Body of pancreas (tissue), 4 donors: ENCODE measurements at regions not wholly inside any gene's neighbourhood (a gene's known extent, or its start where the extent isn't known, plus 50 kb on each side); places are given as distances from the start of the nearest gene placed in this dataset.

ENCODE experiments used
- ATAC-seq: fragments of 150-250 bp; one replicate; pipeline ENCODE4 v1.9.1; 2016
- DNase-seq, 4 donors: peaks; one replicate each; pipeline ENCODE4 v3.0.0-alpha.2; 2019
- H3K27ac ChIP-seq, 4 donors: fragments of 200-600 bp; sonication (generic); 1 replicate in 3 of 4; 2 replicates in 1 of 4; pipeline versions ENCODE4 v1.5.1 to v1.6.1; 2016 to 2019; ENCODE audit warnings: mild to moderate bottlenecking in 1 of 4, mixed read lengths in 1 of 4, moderate library complexity in 1 of 4
- H3K27me3 ChIP-seq, 2 donors: fragments of 200-600 bp; sonication (generic); one replicate each; pipeline ENCODE4 v1.6.0; 2016; ENCODE audit warnings: mild to moderate bottlenecking in 1 of 2
- H3K36me3 ChIP-seq, 2 donors: fragments of 200-600 bp; sonication (generic); replicated peaks in 1 of 2; 2 replicates each; pipeline ENCODE4 v1.5.1; 2016; ENCODE audit warnings: low read depth in 2 of 2; ENCODE audit not compliant: insufficient read depth in 1 of 2
- H3K4me1 ChIP-seq: fragments of 200-600 bp; sonication (generic); one replicate; pipeline ENCODE4 v1.6.0; 2016
- H3K4me3 ChIP-seq, 2 donors: fragments of 200-600 bp; sonication (generic); 1 replicate in 1 of 2; 2 replicates in 1 of 2; pipeline ENCODE4 v1.5.1; 2016 to 2019
- H3K9me3 ChIP-seq, 3 donors: fragments of 200-600 bp; sonication (generic); 1 replicate in 2 of 3; 2 replicates in 1 of 3; pipeline ENCODE4 v1.5.1; 2016
- POLR2A ChIP-seq, 3 donors: fragments of 450-650 bp; IDR thresholded peaks; one replicate each; pipeline ENCODE4 v1.6.1; 2016; ENCODE audit warnings: antibody characterized with exemption in 3 of 3, mild to moderate bottlenecking in 2 of 3
- WGBS, 2 donors: methylation state at CpG; one replicate each; pipeline ENCODE4 v1.1.5; 2017; 5-methylcytosine and 5-hydroxymethylcytosine counted together
- intact Hi-C: fragments of 100-400 bp; cut with DNase I; formaldehyde crosslinking; loops from one replicate; pipeline ENCODE4 v1.15.1; 2023
- TF ChIP-seq, protein P1 (sequence below), 7 experiments: fragments of 450-650 bp in 4 of 7; fragments of 200-600 bp in 3 of 7; sonication (generic) in 3 of 7; IDR thresholded peaks; one replicate each; pipeline ENCODE4 v1.5.1; 2016 to 2019; ENCODE audit warnings: antibody characterized with exemption in 7 of 7

DNA sequence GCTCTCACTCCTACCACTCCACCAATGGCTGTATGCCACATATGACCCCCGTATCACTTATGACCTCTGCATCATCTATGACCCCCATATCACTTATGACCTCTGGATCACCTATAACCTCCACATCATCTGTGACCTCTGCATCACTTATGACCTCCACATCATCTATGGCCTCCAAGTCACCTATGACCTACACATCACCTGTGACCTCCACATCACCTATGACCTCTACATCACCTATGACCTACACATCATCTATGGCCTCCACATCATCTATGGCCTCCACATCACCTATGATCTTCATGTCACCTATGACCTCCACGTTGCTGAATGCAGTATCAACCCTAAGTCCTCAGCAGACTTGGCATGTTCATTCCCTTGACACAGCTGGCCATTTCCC, 271.2 kb downstream of the MATN1 start:
- DNase-seq (no peak), ATAC-seq (no peak)
- Histone ChIP-seq H3K36me3 (no peaks in the 10 kb centered on the region), H3K9me3 (no peaks in the 10 kb centered on the region), H3K27ac (no peak overlapping the region), H3K4me1 (no peaks in the 10 kb centered on the region), H3K4me3 (no peak overlapping the region), H3K27me3 (no peaks in the 10 kb centered on the region)
- 52 to 57% methylated on average over 2 of the region's 2 CpGs for WGBS, 2 donors
- intact Hi-C loops: no loop called here
- TF ChIP-seq, protein P1, sequence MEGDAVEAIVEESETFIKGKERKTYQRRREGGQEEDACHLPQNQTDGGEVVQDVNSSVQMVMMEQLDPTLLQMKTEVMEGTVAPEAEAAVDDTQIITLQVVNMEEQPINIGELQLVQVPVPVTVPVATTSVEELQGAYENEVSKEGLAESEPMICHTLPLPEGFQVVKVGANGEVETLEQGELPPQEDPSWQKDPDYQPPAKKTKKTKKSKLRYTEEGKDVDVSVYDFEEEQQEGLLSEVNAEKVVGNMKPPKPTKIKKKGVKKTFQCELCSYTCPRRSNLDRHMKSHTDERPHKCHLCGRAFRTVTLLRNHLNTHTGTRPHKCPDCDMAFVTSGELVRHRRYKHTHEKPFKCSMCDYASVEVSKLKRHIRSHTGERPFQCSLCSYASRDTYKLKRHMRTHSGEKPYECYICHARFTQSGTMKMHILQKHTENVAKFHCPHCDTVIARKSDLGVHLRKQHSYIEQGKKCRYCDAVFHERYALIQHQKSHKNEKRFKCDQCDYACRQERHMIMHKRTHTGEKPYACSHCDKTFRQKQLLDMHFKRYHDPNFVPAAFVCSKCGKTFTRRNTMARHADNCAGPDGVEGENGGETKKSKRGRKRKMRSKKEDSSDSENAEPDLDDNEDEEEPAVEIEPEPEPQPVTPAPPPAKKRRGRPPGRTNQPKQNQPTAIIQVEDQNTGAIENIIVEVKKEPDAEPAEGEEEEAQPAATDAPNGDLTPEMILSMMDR (IDR thresholded peaks at IDR 0.05): no peak
- TF ChIP-seq POLR2A (IDR thresholded peaks at IDR 0.05): no peak

DNA sequence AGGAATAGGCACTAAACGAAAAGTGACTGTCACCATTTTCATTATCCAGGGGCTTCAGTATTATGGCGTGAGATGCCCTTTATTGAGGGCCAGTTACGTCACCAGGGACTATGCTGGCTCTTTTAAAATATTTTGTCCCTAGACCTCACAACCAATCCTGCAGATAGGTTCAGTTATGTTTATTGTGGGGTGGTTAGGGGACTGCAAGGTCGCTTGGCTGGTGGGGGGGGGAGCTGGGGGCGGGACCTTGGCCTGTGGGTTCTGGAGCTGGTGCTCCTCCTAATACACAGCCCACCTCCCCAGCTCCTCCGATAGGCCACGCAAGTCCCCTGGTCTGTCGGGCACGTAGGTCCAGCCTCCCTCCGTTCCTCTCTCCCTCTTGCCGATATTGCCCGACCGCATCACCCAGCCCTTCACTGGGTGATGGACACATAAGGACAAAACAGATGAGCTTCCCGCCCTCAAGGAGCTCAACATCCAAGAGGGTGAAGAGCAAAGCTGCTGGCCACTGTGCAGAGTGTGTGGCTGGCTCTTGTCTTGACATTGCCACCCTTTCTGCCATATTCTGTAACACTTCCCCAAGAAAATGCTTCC, 271.8 kb downstream of the MATN1 start:
- Histone ChIP-seq H3K9me3 (no peaks in the 10 kb centered on the region), H3K4me3 (no peak overlapping the region), H3K27me3 (no peaks in the 10 kb centered on the region), H3K27ac (no peak overlapping the region), H3K36me3 (no peaks in the 10 kb centered on the region), H3K4me1 (no peaks in the 10 kb centered on the region)
- DNase-seq: no peak
- intact Hi-C loops: no loop called here
- no peak for ATAC-seq
- TF ChIP-seq, protein P1 (IDR thresholded peaks at IDR 0.05): no peak
- no peak for TF ChIP-seq POLR2A (IDR thresholded peaks at IDR 0.05)
- 79 to 91% methylated on average over 13 to 14 of the region's 14 CpGs for WGBS, 2 donors

DNA sequence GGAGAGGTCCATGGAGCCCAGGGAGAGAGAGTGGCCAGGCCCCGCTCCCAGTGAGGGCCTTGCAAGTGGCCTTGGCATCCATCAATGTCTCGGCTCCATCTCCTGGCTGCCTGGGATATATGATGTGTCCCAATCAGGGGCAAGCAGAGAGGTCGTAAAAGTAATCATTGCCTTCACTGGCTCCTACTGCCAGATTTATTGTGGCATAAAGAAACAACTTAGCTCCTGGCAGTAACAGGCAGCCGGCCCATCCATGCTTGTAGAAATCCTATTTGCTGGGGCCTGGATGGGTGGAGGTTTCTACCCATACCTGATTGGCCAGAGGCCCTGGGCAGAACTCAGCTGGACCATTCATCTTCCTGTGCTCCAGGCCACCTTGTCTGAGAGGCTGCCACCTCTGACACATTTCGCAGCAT, 272.6 kb downstream of the MATN1 start:
- Histone ChIP-seq H3K36me3 (no peaks in the 10 kb centered on the region), H3K9me3 (no peaks in the 10 kb centered on the region), H3K27me3 (no peaks in the 10 kb centered on the region), H3K4me3 (no peak overlapping the region), H3K4me1 (no peaks in the 10 kb centered on the region), H3K27ac (no peak overlapping the region)
- intact Hi-C loops: no loop called here
- DNase-seq (no peak), ATAC-seq (no peak)
- 75 to 78% methylated on average over 4 to 5 of the region's 5 CpGs for WGBS, 2 donors
- TF ChIP-seq, protein P1 (IDR thresholded peaks at IDR 0.05): no peak
- no peak for TF ChIP-seq POLR2A (IDR thresholded peaks at IDR 0.05)

DNA sequence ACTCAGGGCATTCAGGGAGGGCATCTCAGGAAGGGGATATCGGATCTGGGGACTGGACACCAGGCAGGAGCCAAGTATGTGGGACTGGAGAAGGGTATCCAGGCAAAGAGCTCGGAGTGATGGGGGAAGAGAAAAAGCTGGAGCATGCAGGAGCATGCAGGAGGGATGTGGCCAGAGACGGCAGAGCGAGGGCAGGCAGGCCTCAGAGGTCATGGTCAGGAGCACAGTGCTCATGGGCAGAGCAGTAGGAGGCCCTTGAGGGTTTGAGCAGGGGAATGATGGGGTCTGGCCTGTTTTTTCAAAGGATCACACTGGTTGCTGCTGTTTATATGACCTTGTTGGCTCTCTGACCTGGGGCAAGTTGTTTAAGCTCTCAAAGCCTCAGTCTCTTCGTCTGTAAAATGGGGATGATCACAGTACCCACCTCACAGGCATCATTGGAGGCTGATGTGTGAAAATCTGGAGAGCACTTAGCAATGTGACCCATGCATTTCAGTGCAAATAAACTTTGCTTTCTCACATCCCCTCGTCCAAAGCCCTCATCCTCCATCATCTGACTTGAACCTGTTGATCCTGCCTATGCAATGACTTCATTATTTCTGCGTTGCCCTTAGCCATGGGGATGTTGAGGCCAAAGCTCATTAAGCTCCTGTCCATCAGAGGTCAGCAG, 273.1 kb downstream of the MATN1 start:
- 70 to 73% methylated on average over 7 of the region's 7 CpGs for WGBS, 2 donors
- ATAC-seq: no peak
- H3K27me3 ChIP-seq: no peaks in the 10 kb centered on the region
- H3K36me3 ChIP-seq: no peaks in the 10 kb centered on the region
- H3K4me3 ChIP-seq: no peak overlapping the region
- no peaks in the 10 kb centered on the region for H3K9me3 ChIP-seq
- no peak overlapping the region for H3K27ac ChIP-seq
- H3K4me1 ChIP-seq: no peaks in the 10 kb centered on the region
- intact Hi-C loops: no loop called here
- DNase-seq: no peak
- TF ChIP-seq POLR2A (IDR thresholded peaks at IDR 0.05): no peak
- TF ChIP-seq, protein P1 (IDR thresholded peaks at IDR 0.05): no peak
